ENCODE measurements at regions not wholly inside any gene's neighbourhood (a gene's known extent, or its start where the extent isn't known, plus 50 kb on each side); places are given as distances from the start of the nearest gene placed in this dataset.
"Not testable (repeated sequence)": the region's sequence is repeated elsewhere in the genome, so short reads cannot be mapped to it uniquely, and the experiment has no call there.

DNA sequence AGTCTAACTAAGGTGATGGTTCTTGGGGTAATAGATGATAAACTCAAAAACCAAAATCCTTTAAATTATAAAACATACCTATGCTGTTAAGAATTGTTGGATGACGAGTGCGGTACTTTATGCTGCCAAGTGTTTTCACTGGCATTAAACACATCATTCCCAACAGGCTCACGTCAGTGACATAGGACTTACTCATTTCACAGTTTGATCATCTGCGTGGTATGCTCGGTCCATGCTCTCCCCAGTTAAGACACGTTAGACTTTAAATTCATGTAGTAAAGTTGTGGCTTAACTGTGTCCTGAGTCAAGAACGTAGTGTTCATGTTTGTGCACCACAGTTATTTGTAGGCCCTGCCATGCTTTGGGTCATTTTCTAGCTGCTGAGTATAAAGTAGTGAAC lies 125.6 kb upstream of the MYT1L start:
- intact Hi-C loops (cut with DNase I): no loop called here
- H3K36me3 ChIP-seq: no peaks in the 10 kb centered on the region
- no peak for TF ChIP-seq POLR2A (IDR thresholded peaks at IDR 0.05)
- TF ChIP-seq, protein P1, sequence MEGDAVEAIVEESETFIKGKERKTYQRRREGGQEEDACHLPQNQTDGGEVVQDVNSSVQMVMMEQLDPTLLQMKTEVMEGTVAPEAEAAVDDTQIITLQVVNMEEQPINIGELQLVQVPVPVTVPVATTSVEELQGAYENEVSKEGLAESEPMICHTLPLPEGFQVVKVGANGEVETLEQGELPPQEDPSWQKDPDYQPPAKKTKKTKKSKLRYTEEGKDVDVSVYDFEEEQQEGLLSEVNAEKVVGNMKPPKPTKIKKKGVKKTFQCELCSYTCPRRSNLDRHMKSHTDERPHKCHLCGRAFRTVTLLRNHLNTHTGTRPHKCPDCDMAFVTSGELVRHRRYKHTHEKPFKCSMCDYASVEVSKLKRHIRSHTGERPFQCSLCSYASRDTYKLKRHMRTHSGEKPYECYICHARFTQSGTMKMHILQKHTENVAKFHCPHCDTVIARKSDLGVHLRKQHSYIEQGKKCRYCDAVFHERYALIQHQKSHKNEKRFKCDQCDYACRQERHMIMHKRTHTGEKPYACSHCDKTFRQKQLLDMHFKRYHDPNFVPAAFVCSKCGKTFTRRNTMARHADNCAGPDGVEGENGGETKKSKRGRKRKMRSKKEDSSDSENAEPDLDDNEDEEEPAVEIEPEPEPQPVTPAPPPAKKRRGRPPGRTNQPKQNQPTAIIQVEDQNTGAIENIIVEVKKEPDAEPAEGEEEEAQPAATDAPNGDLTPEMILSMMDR (IDR thresholded peaks at IDR 0.05): no peak
- no peaks in the 10 kb centered on the region for H3K4me1 ChIP-seq
- no peaks in the 10 kb centered on the region for H3K27me3 ChIP-seq
- no peak for DNase-seq
- H3K27ac ChIP-seq: no peak overlapping the region
- H3K9me3 ChIP-seq: no peaks in the 10 kb centered on the region
- H3K4me3 ChIP-seq (replicated peaks in 1 of 3): no peak overlapping the region
- 79 to 89% methylated on average over 7 of the region's 7 CpGs for WGBS, 2 donors

DNA sequence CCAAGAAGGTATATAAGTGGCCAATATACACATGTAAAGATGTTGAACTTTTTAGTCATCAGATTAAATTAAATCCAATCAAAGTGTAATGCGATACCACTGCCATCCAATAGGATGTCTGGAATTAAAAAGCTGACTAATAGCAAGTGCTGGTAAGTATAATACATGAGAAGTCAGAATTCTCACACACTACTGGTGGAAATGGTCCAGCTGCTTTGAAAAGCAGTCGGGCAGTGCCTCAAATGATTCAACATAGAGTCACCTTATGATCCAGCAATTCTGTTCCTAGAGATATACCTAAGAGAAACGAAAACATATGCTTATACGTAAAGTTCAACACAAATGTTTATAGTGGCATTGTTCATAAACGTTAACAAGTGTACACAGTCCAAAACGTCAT lies 124.1 kb upstream of the MYT1L start:
- no peak overlapping the region for H3K27ac ChIP-seq
- no peaks in the 10 kb centered on the region for H3K27me3 ChIP-seq
- no peaks in the 10 kb centered on the region for H3K9me3 ChIP-seq
- no peak overlapping the region for H3K4me3 ChIP-seq (replicated peaks in 1 of 3)
- no peaks in the 10 kb centered on the region for H3K36me3 ChIP-seq
- TF ChIP-seq, protein P1 (IDR thresholded peaks at IDR 0.05): no peak
- TF ChIP-seq POLR2A (IDR thresholded peaks at IDR 0.05): no peak
- no peak for DNase-seq
- intact Hi-C loops (cut with DNase I): no loop called here
- WGBS, 2 donors: 90 to 93% methylated on average over 6 of the region's 6 CpGs
- no peaks in the 10 kb centered on the region for H3K4me1 ChIP-seq

DNA sequence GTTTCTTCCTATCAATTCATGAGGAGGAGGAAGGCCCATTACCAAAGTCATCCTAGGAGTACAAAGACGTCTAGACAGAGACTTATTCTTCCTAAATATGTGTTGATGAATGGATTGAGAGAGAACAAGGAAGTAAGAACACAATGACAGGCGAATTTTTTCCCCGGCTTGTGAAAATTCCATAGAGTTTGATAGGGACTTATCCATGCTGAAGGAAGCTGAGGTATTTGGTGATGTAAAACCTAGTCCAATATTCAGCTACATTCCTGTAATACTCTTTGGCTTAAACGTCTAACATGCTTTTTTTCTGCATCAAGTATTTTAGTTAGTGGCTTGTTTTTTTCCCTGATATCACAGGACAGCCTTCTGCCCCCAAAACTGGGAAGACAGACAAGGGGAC lies 121.9 kb upstream of the MYT1L start:
- H3K36me3 ChIP-seq: no peaks in the 10 kb centered on the region
- no peaks in the 10 kb centered on the region for H3K27me3 ChIP-seq
- no peak overlapping the region for H3K4me3 ChIP-seq (replicated peaks in 1 of 3)
- TF ChIP-seq, protein P1 (IDR thresholded peaks at IDR 0.05): no peak
- TF ChIP-seq POLR2A (IDR thresholded peaks at IDR 0.05): no peak
- H3K4me1 ChIP-seq: no peaks in the 10 kb centered on the region
- no peaks in the 10 kb centered on the region for H3K9me3 ChIP-seq
- intact Hi-C loops (cut with DNase I): no loop called here
- H3K27ac ChIP-seq: no peak overlapping the region
- 72 to 73% methylated on average over 4 of the region's 4 CpGs for WGBS, 2 donors
- no peak for DNase-seq

DNA sequence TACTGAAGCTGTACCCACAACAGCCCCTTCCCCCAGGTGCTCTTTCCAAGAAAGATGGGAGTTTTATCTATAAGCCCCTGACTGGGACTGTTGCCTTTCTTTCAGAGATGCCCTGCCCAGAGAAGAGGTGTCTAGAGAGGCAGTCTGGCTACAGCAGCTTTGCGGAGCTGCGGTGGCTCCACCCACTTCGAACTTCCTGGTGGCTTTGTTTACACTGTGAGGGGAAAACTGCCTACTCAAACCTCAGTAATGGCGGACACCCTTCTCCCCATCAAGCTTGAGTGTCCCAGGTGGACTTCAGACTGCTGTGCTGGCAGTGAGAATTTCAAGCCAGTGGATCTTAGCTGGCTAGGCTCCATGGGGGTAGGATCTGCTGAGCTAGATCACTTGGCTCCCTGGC lies 120.2 kb upstream of the MYT1L start:
- DNase-seq; H3K27ac ChIP-seq; H3K27me3 ChIP-seq; H3K4me1 ChIP-seq; H3K36me3 ChIP-seq; intact Hi-C loops (cut with DNase I); H3K9me3 ChIP-seq; H3K4me3 ChIP-seq (replicated peaks in 1 of 3): not testable (repeated sequence)
- 52 to 67% methylated on average over 3 to 4 of the region's 4 CpGs for WGBS, 2 donors

DNA sequence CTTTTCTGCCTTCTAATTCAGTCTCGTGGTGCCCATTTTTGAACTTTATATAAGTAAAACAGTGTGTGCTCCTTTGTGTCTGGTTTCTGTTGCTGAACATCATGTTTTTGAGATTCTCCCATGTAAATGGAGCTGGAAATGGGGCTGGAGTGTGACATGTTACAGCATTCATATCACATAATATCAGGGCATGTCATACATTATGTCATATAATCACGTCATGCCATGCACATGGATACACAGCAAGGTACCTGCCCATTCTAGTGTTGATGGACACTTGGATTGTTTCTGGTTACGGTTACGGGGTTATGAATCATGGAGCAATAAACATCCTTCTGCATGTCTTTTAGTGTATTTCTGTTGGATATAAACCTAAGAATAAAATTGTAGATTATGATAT lies 117.1 kb upstream of the MYT1L start:
- Histone ChIP-seq H3K4me3 (replicated peaks in 1 of 3) (no peak overlapping the region), H3K27ac (no peak overlapping the region), H3K36me3 (no peaks in the 10 kb centered on the region), H3K9me3 (no peaks in the 10 kb centered on the region), H3K27me3 (no peaks in the 10 kb centered on the region), H3K4me1 (no peaks in the 10 kb centered on the region)
- intact Hi-C loops (cut with DNase I): no loop called here
- 83 to 87% methylated on average over 4 of the region's 4 CpGs for WGBS, 2 donors
- no peak for DNase-seq
- TF ChIP-seq POLR2A (IDR thresholded peaks at IDR 0.05): no peak
- TF ChIP-seq, protein P1 (IDR thresholded peaks at IDR 0.05): no peak

DNA sequence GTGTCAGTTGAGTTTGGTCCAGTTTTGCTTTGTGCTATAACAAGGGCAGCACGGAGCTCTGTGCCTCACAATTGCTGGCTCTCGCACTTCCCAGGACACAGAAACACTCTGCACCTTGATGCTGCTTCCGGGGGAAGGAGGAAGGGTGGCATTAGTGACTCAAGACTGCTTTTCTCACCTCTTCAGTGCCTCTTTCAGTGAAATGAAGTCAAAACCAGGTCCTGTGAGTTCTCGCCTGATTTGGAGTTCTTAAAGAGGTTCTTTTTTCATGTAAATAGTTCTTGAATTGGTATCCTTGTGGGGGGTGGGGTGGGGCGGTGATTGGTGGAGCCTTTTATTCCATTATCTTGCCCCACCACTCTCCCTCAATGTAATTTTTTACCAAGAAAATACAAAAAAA lies 91.5 kb upstream of the MYT1L start:
- H3K27ac ChIP-seq: no peak overlapping the region
- DNase-seq: no peak
- TF ChIP-seq, protein P1 (IDR thresholded peaks at IDR 0.05): no peak
- no peak for TF ChIP-seq POLR2A (IDR thresholded peaks at IDR 0.05)
- H3K36me3 ChIP-seq: no peaks in the 10 kb centered on the region
- no peaks in the 10 kb centered on the region for H3K4me1 ChIP-seq
- no peaks in the 10 kb centered on the region for H3K9me3 ChIP-seq
- no peak overlapping the region for H3K4me3 ChIP-seq (replicated peaks in 1 of 3)
- no peaks in the 10 kb centered on the region for H3K27me3 ChIP-seq
- intact Hi-C loops (cut with DNase I): no loop called here
- 60 to 75% methylated on average over 5 of the region's 5 CpGs for whole genome bisulfite sequencing, 2 donors

All from thyroid gland (tissue), 4 donors.